OCI-LY7 (cell line): ENCODE measurements at regions not wholly inside any gene's neighbourhood (a gene's known extent, or its start where the extent isn't known, plus 50 kb on each side); places are given as distances from the start of the nearest gene placed in this dataset.
"Not testable (repeated sequence)": the region's sequence is repeated elsewhere in the genome, so short reads cannot be mapped to it uniquely, and the experiment has no call there.

ENCODE experiments used
- BruUV-seq: library from RNA; stranded (reverse); fragments of 400-500 nt; replicated peaks from 2 replicates; lab custom pipeline; 2021; lab: Mats Ljungman, UMichigan
- CTCF ChIA-PET: fragments of 300-600 bp; sonication (Branson Sonifier 250); formaldehyde crosslinking; loops from one replicate; lab custom pipeline; 2022; ENCODE audit warnings: antibody characterized with exemption; ENCODE audit not compliant: unreplicated experiment; lab: Charles Lee
- POLR2A ChIA-PET: fragments of 300-600 bp; sonication (Branson Sonifier 250); formaldehyde crosslinking; loops from one replicate; lab custom pipeline; 2022; ENCODE audit warnings: antibody characterized with exemption; lab: Charles Lee
- DNase-seq: peaks from one replicate; pipeline ENCODE4 v3.0.0-alpha.2; 2015; ENCODE audit warnings: low spot score
- H2AFZ ChIP-seq: fragments of 200-600 bp; sonication (generic), shearing (Covaris generic); 2 replicates; pipeline ENCODE4 v1.6.1; 2014; ENCODE audit warnings: mild to moderate bottlenecking, antibody characterized with exemption, low read length, moderate library complexity
- H3K27ac ChIP-seq: fragments of 200-600 bp; sonication (generic); 2 replicates; pipeline ENCODE4 v1.5.1; 2014; ENCODE audit warnings: mixed run types, low read depth, mild to moderate bottlenecking, moderate library complexity, low read length, inconsistent platforms; ENCODE audit not compliant: poor library complexity, severe bottlenecking
- H3K36me3 ChIP-seq: fragments of 200-600 bp; sonication (generic); 2 replicates; pipeline ENCODE4 v1.6.1; 2014; ENCODE audit warnings: mild to moderate bottlenecking, antibody characterized with exemption, low read length, moderate library complexity, mixed read lengths; ENCODE audit not compliant: insufficient read depth
- H3K4me1 ChIP-seq: fragments of 200-600 bp; sonication (generic); 2 replicates; pipeline ENCODE4 v1.5.1; 2014; ENCODE audit warnings: mild to moderate bottlenecking, low read length; ENCODE audit not compliant: insufficient read depth, poor library complexity, severe bottlenecking
- H3K4me2 ChIP-seq: fragments of 200-600 bp; sonication (generic); 2 replicates; pipeline ENCODE4 v1.6.1; 2014; ENCODE audit warnings: mild to moderate bottlenecking, low read length
- H3K4me3 ChIP-seq: fragments of 200-600 bp; sonication (generic); 2 replicates; pipeline ENCODE4 v1.5.1; 2014; ENCODE audit warnings: mild to moderate bottlenecking, low read depth, low read length; ENCODE audit not compliant: poor library complexity, severe bottlenecking
- H3K79me2 ChIP-seq: fragments of 200-600 bp; sonication (generic); 2 replicates; pipeline ENCODE4 v1.6.1; 2016; ENCODE audit warnings: low read depth, mild to moderate bottlenecking, low read length, moderate library complexity, mixed read lengths; ENCODE audit not compliant: insufficient read depth
- H3K9me2 ChIP-seq: fragments of 200-600 bp; sonication (generic); 2 replicates; pipeline ENCODE4 v1.6.1; 2016; ENCODE audit warnings: mild to moderate bottlenecking, low read length, mixed read lengths; ENCODE audit not compliant: insufficient read depth
- H3K9me3 ChIP-seq: fragments of 200-600 bp; sonication (generic); 2 replicates; pipeline ENCODE4 v1.6.1; 2014; ENCODE audit warnings: mild to moderate bottlenecking, mixed run types, low read length, mixed read lengths
- H4K20me1 ChIP-seq: fragments of 200-600 bp; sonication (generic); 2 replicates; pipeline ENCODE4 v1.6.1; 2014; ENCODE audit warnings: mild to moderate bottlenecking, antibody characterized with exemption, low read length, moderate library complexity, mixed read lengths; ENCODE audit not compliant: insufficient read depth
- CTCF ChIP-seq: fragments of 200-600 bp; sonication (generic); conservative IDR thresholded peaks from 2 replicates; pipeline ENCODE4 v1.5.1; 2014; ENCODE audit warnings: mild to moderate bottlenecking, antibody characterized with exemption, low read length, moderate library complexity, mixed read lengths
- EZH2phosphoT487 ChIP-seq: fragments of 200-600 bp; sonication (generic); IDR thresholded peaks from 2 replicates; pipeline ENCODE4 v1.6.1; 2018; ENCODE audit warnings: low read depth, borderline replicate concordance, mild to moderate bottlenecking, mixed run types, antibody characterized with exemption, low read length, moderate library complexity, mixed read lengths
- intact Hi-C: fragments of 100-400 bp; cut with micrococcal nuclease; formaldehyde crosslinking; loops from one replicate; pipeline ENCODE4 v1.10.0; 2022; ENCODE audit not compliant: unreplicated experiment

- Histone ChIP-seq H3K4me2 (no peak overlapping the region), H2AFZ (no peak overlapping the region), H4K20me1 (no peaks in the 10 kb centered on the region), H3K4me1 (no peaks in the 10 kb centered on the region), H3K27ac (no peak overlapping the region), H3K36me3 (no peaks in the 10 kb centered on the region), H3K9me3 (no peaks in the 10 kb centered on the region), H3K4me3 (no peak overlapping the region), H3K9me2 (no peaks in the 10 kb centered on the region), H3K79me2 (no peaks in the 10 kb centered on the region)
- ChIA-PET POLR2A (no interaction called here), CTCF (no interaction called here)
- BruUV-seq = no TSS peak
- TF ChIP-seq EZH2phosphoT487 (no peak), CTCF (no peak)
- DNase-seq = no peak
- intact Hi-C loops = no loop called here
These were observed 95.3 kb downstream of the HOXA1 start for GRCh38 chr7:27000496-27000895.

GRCh38 chr7:26998284-26998683 is 97.5 kb downstream of the HOXA1 start:
- H3K9me3 ChIP-seq, H3K9me2 ChIP-seq, H3K4me2 ChIP-seq, DNase-seq, H2AFZ ChIP-seq, H4K20me1 ChIP-seq, intact Hi-C loops, H3K36me3 ChIP-seq, H3K27ac ChIP-seq, H3K79me2 ChIP-seq, H3K4me1 ChIP-seq, BruUV-seq, H3K4me3 ChIP-seq, POLR2A ChIA-PET: not testable (repeated sequence)
- CTCF ChIA-PET = interaction anchor here (0.6 kb wide), 1 partner anchor 69 kb away, joined by 3 read pairs; no protein-coding TSS in a partner anchor

GRCh38 chr7:26995666-26996065 is 100.1 kb downstream of the HOXA1 start:
- DNase-seq = no peak
- intact Hi-C loops = no loop called here
- H3K4me2 ChIP-seq = no peak overlapping the region
- H3K4me1 ChIP-seq = no peaks in the 10 kb centered on the region
- ChIA-PET CTCF (no interaction called here), POLR2A (interaction anchor here (0.6 kb wide), 1 partner anchor 18 kb away, joined by 3 read pairs; no protein-coding TSS in a partner anchor)
- no peak for TF ChIP-seq CTCF
- no peak for TF ChIP-seq EZH2phosphoT487
- H2AFZ ChIP-seq = no peak overlapping the region
- H3K9me2 ChIP-seq = no peaks in the 10 kb centered on the region
- H3K79me2 ChIP-seq = no peaks in the 10 kb centered on the region
- no TSS peak for BruUV-seq
- H3K36me3 ChIP-seq = no peaks in the 10 kb centered on the region
- H3K4me3 ChIP-seq = no peak overlapping the region
- no peak overlapping the region for H3K27ac ChIP-seq
- H4K20me1 ChIP-seq = no peaks in the 10 kb centered on the region
- H3K9me3 ChIP-seq = no peaks in the 10 kb centered on the region
